ENCODE measurements at regions not wholly inside any gene's neighbourhood (a gene's known extent, or its start where the extent isn't known, plus 50 kb on each side); places are given as distances from the start of the nearest gene placed in this dataset.

- TF ChIP-seq KMT2A (CRISPR knock-in tag; IDR thresholded peaks at IDR 0.05) (0 out of 2 replicates have a peak, but pooled peaks have one; percentile 9), ZNF547 (CRISPR knock-in tag; IDR thresholded peaks at IDR 0.05) (peak; percentile 33; the same call in 1 of the 2 replicates), ZNF138 (CRISPR knock-in tag; IDR thresholded peaks at IDR 0.05; ENCODE audit: low read depth) (peak; percentile 66; the same call in 1 of the 2 replicates), RBFOX2 (IDR thresholded peaks at IDR 0.05; ENCODE audit: low read depth, low read length) (peak; percentile 45), ZNF343 (CRISPR knock-in tag; IDR thresholded peaks at IDR 0.05) (no peak), ZC3H13 (CRISPR knock-in tag; IDR thresholded peaks at IDR 0.05) (0 out of 2 replicates have a peak, but pooled peaks have one; percentile 6), ZBTB40 (IDR thresholded peaks at IDR 0.05) (no peak), ZBTB40 (CRISPR knock-in tag; IDR thresholded peaks at IDR 0.05) (peak; percentile 1; the same call in 1 of the 2 replicates), SRY (CRISPR knock-in tag; IDR thresholded peaks at IDR 0.05) (0 out of 2 replicates have a peak, but pooled peaks have one; percentile 34), FOXP1 (IDR thresholded peaks at IDR 0.05) (no peak), FOXP1 (CRISPR knock-in tag; IDR thresholded peaks at IDR 0.05) (no peak), GABPB1 (CRISPR knock-in tag; IDR thresholded peaks at IDR 0.05) (0 out of 2 replicates have a peak, but pooled peaks have one; percentile 23), RXRB (CRISPR knock-in tag; IDR thresholded peaks at IDR 0.05; ENCODE audit: borderline replicate concordance) (0 out of 2 replicates have a peak, but pooled peaks have one; percentile 6), ZMYM4 (CRISPR knock-in tag; IDR thresholded peaks at IDR 0.05) (no peak), ARNT2 (CRISPR knock-in tag; IDR thresholded peaks at IDR 0.05; ENCODE audit: low read depth) (no peak; the same call in 1 of the 2 replicates), ZBTB20 (CRISPR knock-in tag; IDR thresholded peaks at IDR 0.05; ENCODE audit: borderline replicate concordance, low read depth) (0 out of 2 replicates have a peak, but pooled peaks have one; percentile 3), SPEN (CRISPR knock-in tag; IDR thresholded peaks at IDR 0.05; ENCODE audit: low read depth) (0 out of 2 replicates have a peak, but pooled peaks have one; percentile 6), BCL6 (CRISPR knock-in tag; IDR thresholded peaks at IDR 0.05) (no peak), NFE2 (CRISPR knock-in tag; IDR thresholded peaks at IDR 0.05) (no peak), ZNF784 (CRISPR knock-in tag; IDR thresholded peaks at IDR 0.05; ENCODE audit: borderline replicate concordance) (no peak), ZFYVE20 (CRISPR knock-in tag; IDR thresholded peaks at IDR 0.05; ENCODE audit: borderline replicate concordance, low read depth) (no peak)
These were observed 313.7 kb downstream of the SEC14L1 start (continued) for GRCh38 chr17:77454242-77455095.

Measured in HepG2 (cell line).